ENCODE measurements at regions not wholly inside any gene's neighbourhood (a gene's known extent, or its start where the extent isn't known, plus 50 kb on each side); places are given as distances from the start of the nearest gene placed in this dataset.

- no peak for DNase-seq (ENCODE audit: insufficient read length)
- TF ChIP-seq TAF1 (IDR thresholded peaks at IDR 0.05; ENCODE audit: borderline replicate concordance, low read depth, low read length) (no peak), POLR2AphosphoS5 (IDR thresholded peaks at IDR 0.05; ENCODE audit: low read depth, low read length) (no peak), POLR2A (IDR thresholded peaks at IDR 0.05; ENCODE audit: low read depth, low read length) (no peak)
- FAIRE-seq, result no peak
Measured at GRCh38 chr1:55751776-55752175, 536.6 kb upstream of the USP24 start.

- no peak for TF ChIP-seq POLR2AphosphoS5 (IDR thresholded peaks at IDR 0.05; ENCODE audit: low read depth, low read length)
- no peak for TF ChIP-seq POLR2A (IDR thresholded peaks at IDR 0.05; ENCODE audit: low read depth, low read length)
- DNase-seq (ENCODE audit: insufficient read length) (no peak), FAIRE-seq (no peak)
Measured at GRCh38 chr1:55750628-55750995, 535.4 kb upstream of the USP24 start.

- FAIRE-seq, result no peak
- no peak for TF ChIP-seq POLR2A (IDR thresholded peaks at IDR 0.05; ENCODE audit: low read depth, low read length)
- TF ChIP-seq POLR2AphosphoS5 (IDR thresholded peaks at IDR 0.05; ENCODE audit: low read depth, low read length), result no peak
- TF ChIP-seq TAF1 (IDR thresholded peaks at IDR 0.05; ENCODE audit: borderline replicate concordance, low read depth, low read length), result no peak
- DNase-seq (ENCODE audit: insufficient read length), result no peak
Measured at GRCh38 chr1:55749975-55750627, 534.9 kb upstream of the USP24 start.

- no peak for FAIRE-seq
- DNase-seq (ENCODE audit: insufficient read length), result no peak
- no peak for TF ChIP-seq POLR2A (IDR thresholded peaks at IDR 0.05; ENCODE audit: low read depth, low read length)
Measured at GRCh38 chr1:55747408-55747841, 532.3 kb upstream of the USP24 start.

GRCh38 chr1:55746710-55747109 lies 531.5 kb upstream of the USP24 start:
- FAIRE-seq, result no peak
- DNase-seq (ENCODE audit: insufficient read length), result no peak
- no peak for TF ChIP-seq POLR2A (IDR thresholded peaks at IDR 0.05; ENCODE audit: low read depth, low read length)
- TF ChIP-seq TAF1 (IDR thresholded peaks at IDR 0.05; ENCODE audit: borderline replicate concordance, low read depth, low read length), result no peak
- no peak for TF ChIP-seq POLR2AphosphoS5 (IDR thresholded peaks at IDR 0.05; ENCODE audit: low read depth, low read length)

GRCh38 chr1:55741516-55741915 lies 526.4 kb upstream of the USP24 start:
- TF ChIP-seq TAF1 (IDR thresholded peaks at IDR 0.05; ENCODE audit: borderline replicate concordance, low read depth, low read length) (no peak), POLR2AphosphoS5 (IDR thresholded peaks at IDR 0.05; ENCODE audit: low read depth, low read length) (no peak), POLR2A (IDR thresholded peaks at IDR 0.05; ENCODE audit: low read depth, low read length) (no peak)
- FAIRE-seq, result no peak
- DNase-seq (ENCODE audit: insufficient read length), result no peak

- no peak for FAIRE-seq
- no peak for DNase-seq (ENCODE audit: insufficient read length)
- TF ChIP-seq POLR2A (IDR thresholded peaks at IDR 0.05; ENCODE audit: low read depth, low read length) (no peak), POLR2AphosphoS5 (IDR thresholded peaks at IDR 0.05; ENCODE audit: low read depth, low read length) (no peak), TAF1 (IDR thresholded peaks at IDR 0.05; ENCODE audit: borderline replicate concordance, low read depth, low read length) (no peak)
Measured at GRCh38 chr1:55735106-55735505, 519.9 kb upstream of the USP24 start.

- FAIRE-seq, result no peak
- no peak for DNase-seq (ENCODE audit: insufficient read length)
- TF ChIP-seq POLR2A (IDR thresholded peaks at IDR 0.05; ENCODE audit: low read depth, low read length), result no peak
- TF ChIP-seq POLR2AphosphoS5 (IDR thresholded peaks at IDR 0.05; ENCODE audit: low read depth, low read length), result no peak
- TF ChIP-seq TAF1 (IDR thresholded peaks at IDR 0.05; ENCODE audit: borderline replicate concordance, low read depth, low read length), result no peak
Measured at GRCh38 chr1:55726994-55727393, 511.8 kb upstream of the USP24 start.

GRCh38 chr1:55725378-55725777 lies 510.2 kb upstream of the USP24 start:
- TF ChIP-seq POLR2AphosphoS5 (IDR thresholded peaks at IDR 0.05; ENCODE audit: low read depth, low read length) (no peak), TAF1 (IDR thresholded peaks at IDR 0.05; ENCODE audit: borderline replicate concordance, low read depth, low read length) (no peak), POLR2A (IDR thresholded peaks at IDR 0.05; ENCODE audit: low read depth, low read length) (no peak)
- DNase-seq (ENCODE audit: insufficient read length) (no peak), FAIRE-seq (no peak)

- no peak for DNase-seq (ENCODE audit: insufficient read length)
Measured at GRCh38 chr1:55724551-55725325, 509.6 kb upstream of the USP24 start.

GRCh38 chr1:55723001-55723400 lies 507.8 kb upstream of the USP24 start:
- TF ChIP-seq POLR2AphosphoS5 (IDR thresholded peaks at IDR 0.05; ENCODE audit: low read depth, low read length), result no peak
- no peak for TF ChIP-seq POLR2A (IDR thresholded peaks at IDR 0.05; ENCODE audit: low read depth, low read length)
- TF ChIP-seq TAF1 (IDR thresholded peaks at IDR 0.05; ENCODE audit: borderline replicate concordance, low read depth, low read length), result no peak
- no peak for DNase-seq (ENCODE audit: insufficient read length)
- no peak for FAIRE-seq

More at GRCh38 chr1:55724551-55725325, 509.6 kb upstream of the USP24 start:
- no peak for FAIRE-seq
- TF ChIP-seq POLR2AphosphoS5 (IDR thresholded peaks at IDR 0.05; ENCODE audit: low read depth, low read length) (no peak), POLR2A (IDR thresholded peaks at IDR 0.05; ENCODE audit: low read depth, low read length) (no peak), TAF1 (IDR thresholded peaks at IDR 0.05; ENCODE audit: borderline replicate concordance, low read depth, low read length) (no peak)

- no peak for TF ChIP-seq POLR2AphosphoS5 (IDR thresholded peaks at IDR 0.05; ENCODE audit: low read depth, low read length)
- TF ChIP-seq TAF1 (IDR thresholded peaks at IDR 0.05; ENCODE audit: borderline replicate concordance, low read depth, low read length), result no peak
- TF ChIP-seq POLR2A (IDR thresholded peaks at IDR 0.05; ENCODE audit: low read depth, low read length), result no peak
- no peak for DNase-seq (ENCODE audit: insufficient read length)
- no peak for FAIRE-seq
Measured at GRCh38 chr1:55720261-55720660, 505.1 kb upstream of the USP24 start.
